Limb (tissue), 2 donors: ENCODE measurements at regions not wholly inside any gene's neighbourhood (a gene's known extent, or its start where the extent isn't known, plus 50 kb on each side); places are given as distances from the start of the nearest gene placed in this dataset.

Experiments
- DNase-seq, 2 donors: peaks; one replicate each; pipeline ENCODE4 v3.0.0-alpha.2; 2016; ENCODE audit errors: extremely low spot score in 2 of 2

DNA sequence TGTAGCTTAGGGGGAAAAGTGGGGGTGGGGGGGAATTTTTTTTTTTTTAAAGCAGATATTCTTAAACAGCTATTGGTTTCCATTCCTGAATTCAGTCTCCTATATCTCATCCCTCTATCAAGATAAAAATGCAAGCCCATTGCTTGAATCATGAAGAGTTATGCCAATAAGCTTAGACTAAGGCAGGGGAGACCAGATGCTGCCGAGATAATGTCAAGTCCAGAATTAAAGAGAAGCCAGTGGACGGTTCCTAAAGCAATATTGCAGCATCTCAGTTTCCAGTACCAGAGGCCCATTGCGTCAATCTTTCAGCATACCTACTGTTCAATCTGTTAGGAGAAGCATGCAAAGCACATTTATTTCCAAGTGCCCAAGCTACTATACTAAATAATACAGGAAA lies 309.4 kb downstream of the BARHL2 start:
- DNase-seq, result no peak

GRCh38 chr1:90405726-90406125 lies 311.4 kb downstream of the BARHL2 start:
- no peak for DNase-seq

DNA sequence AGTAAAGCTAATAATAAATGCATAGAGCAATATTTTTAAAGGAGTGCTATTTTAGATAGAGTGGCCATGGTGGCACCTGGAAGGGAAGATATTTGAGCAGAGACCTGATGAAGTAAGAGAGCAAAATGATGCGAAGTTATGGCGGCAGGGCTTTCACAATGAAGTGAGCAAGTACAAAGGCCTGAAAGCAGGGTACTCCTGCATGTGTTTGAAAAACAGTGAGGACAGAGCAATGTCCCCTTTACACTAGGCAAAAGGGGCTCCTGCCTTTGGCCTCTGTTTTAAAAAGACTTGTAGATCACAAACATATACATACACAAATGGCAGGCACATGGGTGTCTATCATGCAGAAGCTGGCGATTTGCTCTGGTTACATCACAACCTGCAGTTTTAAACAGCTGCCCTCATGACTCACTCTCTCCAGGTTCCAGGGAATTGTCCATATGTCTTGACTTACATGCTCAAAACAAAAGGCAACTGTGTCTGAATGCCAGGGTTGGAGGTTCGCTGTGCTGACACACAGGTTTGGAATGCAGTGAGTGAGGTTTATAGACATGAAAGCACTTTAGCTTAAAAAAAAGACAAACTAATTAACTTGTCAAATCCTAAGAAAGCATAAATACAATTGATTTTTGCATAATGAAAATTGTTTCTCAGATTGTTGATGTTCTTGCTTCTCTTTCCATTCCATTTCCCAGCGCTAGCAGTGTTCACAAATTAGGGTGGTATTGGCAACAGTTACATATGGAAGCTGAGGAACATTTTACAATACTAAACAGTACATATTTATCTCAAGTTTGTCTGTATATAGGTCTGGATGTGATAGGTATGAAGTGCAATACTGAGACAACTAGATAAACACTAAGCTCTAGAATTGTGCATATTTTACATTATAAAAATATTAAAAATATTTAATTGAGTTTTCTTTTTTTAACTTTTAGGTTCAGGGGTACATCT lies 313.9 kb downstream of the BARHL2 start:
- DNase-seq, result peak in 1 of 2 donors; percentile 48

DNA sequence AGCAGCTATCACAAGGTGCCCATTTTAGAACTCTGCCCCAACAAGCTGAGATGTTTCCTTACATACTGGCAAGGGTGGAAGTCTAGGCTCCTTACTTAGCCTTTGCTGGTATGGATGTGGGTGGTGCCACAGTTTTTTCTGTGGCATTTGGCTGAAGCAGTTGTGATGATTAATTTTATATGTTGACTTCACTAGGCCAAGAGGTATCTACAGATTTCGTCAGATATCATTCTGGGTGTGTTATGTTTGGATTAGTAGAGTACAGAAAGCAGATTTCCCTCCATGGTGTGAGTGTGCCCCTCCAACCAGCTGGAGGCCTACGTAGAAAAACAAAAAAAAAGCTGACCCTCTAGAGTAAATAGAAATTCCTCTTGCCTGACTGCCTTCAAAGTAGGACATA lies 317.0 kb downstream of the BARHL2 start:
- no peak for DNase-seq

DNA sequence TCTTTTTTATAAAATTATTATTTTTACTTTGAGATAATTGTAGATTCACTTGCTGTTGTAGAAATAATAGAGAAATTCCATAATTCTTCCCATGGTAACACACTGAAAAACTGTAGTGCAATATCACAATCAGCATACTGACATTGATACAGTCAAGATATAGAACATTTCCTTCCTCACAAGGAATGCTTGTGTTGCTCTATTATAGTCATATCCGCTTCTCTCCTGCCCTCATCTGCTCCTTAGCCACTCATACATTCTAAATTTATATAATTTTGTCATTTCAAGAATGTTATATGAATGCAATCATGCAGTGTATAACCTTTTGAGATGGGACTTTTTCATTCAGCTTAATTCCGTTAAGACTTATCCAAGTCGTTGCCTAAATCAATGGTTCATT lies 320.2 kb downstream of the BARHL2 start:
- DNase-seq, result no peak

- DNase-seq, result no peak
These were observed 322.9 kb downstream of the BARHL2 start for GRCh38 chr1:90394247-90394646.

DNA sequence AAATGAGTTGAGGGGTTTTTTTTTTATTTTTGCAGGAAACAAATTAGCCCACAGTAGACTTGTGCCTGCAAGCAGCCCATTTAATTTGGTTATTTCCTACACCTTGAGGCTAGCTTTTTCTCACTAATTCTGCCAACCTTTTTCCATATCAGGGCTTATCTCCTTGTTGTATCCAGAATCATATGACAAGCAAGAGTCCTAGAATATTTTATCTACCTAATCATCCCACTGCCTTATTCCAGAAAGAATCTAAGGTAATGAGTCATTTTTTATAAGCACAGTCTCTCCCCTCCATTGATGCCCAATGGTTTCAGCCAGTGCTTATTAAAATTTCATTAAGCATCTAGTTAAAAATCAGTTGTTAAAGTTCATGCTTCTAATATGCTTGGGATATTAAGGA lies 324.1 kb downstream of the BARHL2 start:
- no peak for DNase-seq

DNA sequence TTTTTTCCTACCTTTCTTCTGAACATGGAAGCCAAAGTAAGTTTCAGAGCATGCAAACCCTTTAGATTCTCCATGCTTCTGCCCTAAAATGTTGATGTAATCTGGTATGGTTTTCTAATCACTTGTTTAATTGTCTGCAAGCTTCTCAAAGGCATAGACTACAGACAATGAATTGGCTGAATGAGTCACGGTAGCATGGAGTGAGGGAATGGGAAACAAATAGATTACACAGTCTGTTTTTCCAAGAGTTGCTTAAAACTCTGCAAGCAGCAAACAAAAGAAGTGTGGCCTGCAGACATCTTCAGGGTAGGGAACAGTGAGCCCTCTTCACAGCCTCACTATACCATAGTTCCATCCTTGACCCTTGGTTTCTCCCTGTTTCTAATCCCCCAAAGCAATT lies 326.0 kb downstream of the BARHL2 start:
- no peak for DNase-seq

DNA sequence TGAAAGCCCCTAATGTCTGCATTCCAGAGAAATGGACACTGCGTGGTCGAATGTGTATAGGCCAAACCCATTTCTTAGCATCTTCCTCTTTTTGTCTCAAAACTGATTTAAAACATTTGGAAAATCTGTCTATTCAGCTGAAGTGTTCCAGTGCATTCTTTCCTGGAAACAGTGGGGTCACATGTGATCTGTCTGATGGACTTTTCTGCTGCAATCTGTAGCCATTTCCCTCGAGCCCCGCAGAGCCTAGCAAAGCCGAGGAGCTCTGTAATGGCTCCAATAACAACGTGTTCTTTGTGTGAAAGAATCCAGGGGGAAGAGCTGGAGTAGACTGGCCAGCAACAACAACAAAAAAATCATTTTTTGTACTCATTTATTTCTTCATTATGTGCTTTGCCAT lies 329.3 kb downstream of the BARHL2 start:
- peak in 1 of 2 donors; percentile 7 for DNase-seq

GRCh38 chr1:90386899-90387720 lies 330.0 kb downstream of the BARHL2 start:
- no peak for DNase-seq

GRCh38 chr1:90384193-90384592 lies 332.9 kb downstream of the BARHL2 start:
- no peak for DNase-seq

- no peak for DNase-seq
These were observed 334.9 kb downstream of the BARHL2 start for GRCh38 chr1:90382161-90382560.

GRCh38 chr1:90381598-90381997 lies 335.5 kb downstream of the BARHL2 start:
- DNase-seq, result no peak

DNA sequence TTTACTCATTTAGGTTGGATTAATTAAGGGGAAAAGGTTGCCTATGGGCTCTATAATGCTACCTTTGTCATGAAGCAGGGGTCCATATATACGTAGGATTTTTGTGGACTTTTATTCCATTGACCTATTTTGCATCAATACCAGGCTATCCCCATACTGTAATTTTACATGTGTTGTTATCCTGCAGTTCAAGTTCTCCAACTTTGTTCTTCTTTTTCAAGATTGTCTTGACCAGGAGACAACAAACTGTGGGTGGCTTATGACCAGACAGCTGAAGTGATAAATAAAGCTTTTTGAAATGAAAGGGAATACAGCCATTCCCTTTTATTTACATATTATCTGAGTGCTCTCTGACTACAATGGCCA lies 345.7 kb downstream of the BARHL2 start:
- DNase-seq, result no peak

GRCh38 chr1:90370686-90371447 lies 346.2 kb downstream of the BARHL2 start:
- DNase-seq, result peak in 1 of 2 donors; percentile 14

DNA sequence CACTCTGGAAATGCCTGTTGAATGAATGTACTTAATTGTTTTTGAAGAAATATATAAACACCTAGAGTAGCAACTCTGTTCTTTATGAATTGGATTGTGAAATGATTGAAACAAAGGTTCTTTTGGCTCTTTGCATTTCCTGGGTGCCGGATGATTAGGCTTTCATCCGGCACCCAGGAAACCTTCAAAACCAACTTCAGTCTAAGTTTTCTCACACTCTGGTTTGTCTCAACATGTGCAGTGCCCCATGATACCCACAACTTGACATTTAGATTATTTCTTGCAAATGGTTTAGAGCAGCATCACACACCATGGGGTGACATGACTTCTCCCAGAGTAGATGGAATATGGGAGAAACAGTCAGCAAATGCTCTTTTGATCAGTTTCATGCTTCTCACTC lies 354.9 kb downstream of the BARHL2 start:
- DNase-seq, result no peak

- no peak for DNase-seq
These were observed 356.1 kb downstream of the BARHL2 start for GRCh38 chr1:90361026-90361425.

DNA sequence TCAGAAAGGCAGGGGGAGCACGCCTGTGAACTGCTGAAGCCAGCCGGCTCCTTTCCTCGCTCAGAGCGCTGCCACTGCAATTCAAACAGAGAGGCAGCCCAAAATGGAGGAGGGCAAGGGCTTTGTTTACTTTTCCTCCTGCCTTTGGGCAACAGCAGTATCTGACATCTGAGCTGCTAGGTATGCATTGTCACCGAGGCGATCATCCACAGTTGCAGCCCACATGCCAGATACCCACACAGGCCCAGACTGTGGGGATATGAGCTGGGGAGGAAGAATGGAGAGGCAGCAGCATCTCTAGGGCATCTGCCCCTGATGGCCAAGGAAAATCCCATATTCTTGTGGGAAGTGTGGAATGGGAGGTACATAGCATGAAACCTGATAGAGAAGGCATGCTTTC lies 357.1 kb downstream of the BARHL2 start:
- no peak for DNase-seq

DNA sequence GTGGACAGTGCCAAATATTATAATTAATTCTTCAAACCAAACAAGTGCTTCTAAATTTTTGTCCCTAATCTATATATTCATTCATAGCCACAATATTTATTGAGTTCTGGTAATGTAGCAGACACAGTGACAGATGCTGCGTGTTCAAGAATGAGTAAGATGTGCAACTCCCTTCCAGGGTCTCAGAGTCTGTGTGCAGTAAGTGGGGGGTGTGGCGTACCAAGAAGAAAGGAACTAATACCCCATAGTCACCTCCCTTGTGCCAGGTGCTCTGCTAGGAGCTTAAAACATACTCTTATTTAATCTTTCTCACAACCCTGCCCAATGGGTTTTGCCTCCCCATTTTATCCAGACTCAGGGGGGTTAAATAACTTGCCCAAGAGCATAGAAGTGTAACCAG lies 358.7 kb downstream of the BARHL2 start:
- no peak for DNase-seq

DNA sequence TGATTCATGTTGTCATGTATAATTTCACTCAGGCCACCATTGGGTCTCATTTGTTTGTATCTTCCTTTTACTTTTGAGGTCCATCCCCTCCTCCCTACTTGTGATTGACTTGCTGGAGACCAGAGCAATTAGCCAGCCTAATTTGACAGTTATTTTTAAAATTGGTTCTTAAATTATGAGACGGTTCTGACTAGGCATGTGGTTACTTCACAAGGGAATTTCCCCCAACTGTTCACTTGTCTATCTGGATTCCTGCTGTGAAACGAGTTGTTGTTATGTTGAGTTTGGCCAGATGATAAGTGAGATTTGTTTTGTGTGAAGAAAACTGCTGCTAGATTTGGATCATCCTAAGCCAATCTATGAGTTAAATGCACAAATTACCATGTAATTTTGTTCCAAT lies 359.1 kb downstream of the BARHL2 start:
- DNase-seq, result no peak

DNA sequence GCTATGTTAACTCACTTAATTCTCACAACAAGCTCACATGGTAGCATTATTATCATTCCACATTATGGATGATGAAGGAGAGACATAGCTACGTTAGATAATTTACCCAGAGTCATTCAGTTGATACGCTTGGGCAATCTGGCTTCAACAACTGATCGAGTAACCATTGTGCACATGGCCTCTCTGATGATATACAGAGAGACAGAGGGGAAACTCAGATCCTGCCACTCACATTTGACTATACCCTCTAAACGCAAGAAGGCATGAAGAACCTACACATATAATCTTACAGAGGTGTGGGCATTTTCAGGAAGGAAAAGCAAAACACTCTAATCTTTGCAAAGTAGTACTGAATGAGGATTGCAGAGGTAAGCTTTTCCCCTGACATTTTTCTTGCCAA lies 360.1 kb downstream of the BARHL2 start:
- no peak for DNase-seq

GRCh38 chr1:90356101-90356500 lies 361.0 kb downstream of the BARHL2 start:
- DNase-seq, result no peak
